GM12874 (cell line): ENCODE measurements at regions not wholly inside any gene's neighbourhood (a gene's known extent, or its start where the extent isn't known, plus 50 kb on each side); places are given as distances from the start of the nearest gene placed in this dataset.

Experiments used
- TF ChIP-seq, protein P1 (sequence below): IDR thresholded peaks from 2 replicates; pipeline ENCODE4 v1.5.1; 2011; ENCODE audit warnings: low read depth, mild to moderate bottlenecking, control low read depth, low read length, moderate library complexity; ENCODE audit not compliant: insufficient read depth

DNA sequence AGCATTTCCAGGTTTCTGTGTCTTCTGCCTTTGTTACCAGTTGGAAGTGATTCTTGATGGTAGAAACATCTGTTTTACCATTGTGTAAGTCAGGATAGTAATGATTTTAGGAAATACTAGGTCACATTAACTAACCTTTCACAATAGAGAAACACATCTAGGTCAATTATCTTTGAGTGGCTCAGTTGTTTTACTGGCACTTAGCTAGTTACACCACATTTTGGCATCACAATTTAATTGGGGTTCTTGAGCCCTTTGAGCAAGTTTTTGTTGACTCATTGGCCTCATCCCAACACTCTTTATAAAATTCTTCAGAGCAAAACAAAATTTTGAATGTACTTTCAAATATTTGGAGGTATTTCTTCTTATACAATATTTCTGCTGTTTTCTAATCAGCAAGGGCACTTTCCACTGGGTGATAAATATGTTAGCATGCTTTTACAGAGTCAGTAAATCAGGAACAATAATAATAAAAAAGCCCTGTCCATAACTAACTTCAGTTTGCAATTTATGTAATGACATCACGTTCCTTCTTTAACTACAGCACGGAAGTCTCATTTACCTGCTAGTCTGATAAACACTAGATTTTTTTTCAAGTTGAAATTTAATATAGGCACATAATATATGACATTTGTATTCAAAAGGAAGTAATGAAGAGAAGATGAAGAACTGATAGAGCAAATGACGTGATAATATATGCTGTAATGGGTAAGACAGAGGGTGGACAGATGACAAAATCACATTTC is 64.8 kb upstream of the GK2 start:
- TF ChIP-seq, protein P1, sequence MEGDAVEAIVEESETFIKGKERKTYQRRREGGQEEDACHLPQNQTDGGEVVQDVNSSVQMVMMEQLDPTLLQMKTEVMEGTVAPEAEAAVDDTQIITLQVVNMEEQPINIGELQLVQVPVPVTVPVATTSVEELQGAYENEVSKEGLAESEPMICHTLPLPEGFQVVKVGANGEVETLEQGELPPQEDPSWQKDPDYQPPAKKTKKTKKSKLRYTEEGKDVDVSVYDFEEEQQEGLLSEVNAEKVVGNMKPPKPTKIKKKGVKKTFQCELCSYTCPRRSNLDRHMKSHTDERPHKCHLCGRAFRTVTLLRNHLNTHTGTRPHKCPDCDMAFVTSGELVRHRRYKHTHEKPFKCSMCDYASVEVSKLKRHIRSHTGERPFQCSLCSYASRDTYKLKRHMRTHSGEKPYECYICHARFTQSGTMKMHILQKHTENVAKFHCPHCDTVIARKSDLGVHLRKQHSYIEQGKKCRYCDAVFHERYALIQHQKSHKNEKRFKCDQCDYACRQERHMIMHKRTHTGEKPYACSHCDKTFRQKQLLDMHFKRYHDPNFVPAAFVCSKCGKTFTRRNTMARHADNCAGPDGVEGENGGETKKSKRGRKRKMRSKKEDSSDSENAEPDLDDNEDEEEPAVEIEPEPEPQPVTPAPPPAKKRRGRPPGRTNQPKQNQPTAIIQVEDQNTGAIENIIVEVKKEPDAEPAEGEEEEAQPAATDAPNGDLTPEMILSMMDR = no peak

DNA sequence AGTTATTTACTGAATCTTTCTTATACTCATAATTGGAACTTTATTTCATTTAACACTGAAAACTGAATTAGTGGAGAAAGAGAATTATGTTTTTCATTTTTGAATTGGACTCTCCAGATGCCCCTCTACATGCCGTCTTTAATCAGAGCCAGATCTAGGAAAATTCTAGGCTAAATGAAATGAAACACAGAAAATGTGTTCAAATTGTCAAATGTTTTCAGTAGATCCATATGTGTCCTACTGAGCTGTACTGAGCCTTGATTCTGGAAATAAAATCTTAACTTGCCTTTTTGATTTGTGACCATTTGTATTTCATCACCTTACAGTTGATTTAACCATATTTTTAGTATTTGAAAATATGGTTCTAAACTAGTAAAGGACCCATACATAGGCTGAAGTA is 64.0 kb upstream of the GK2 start:
- TF ChIP-seq, protein P1 = no peak

GRCh38 chr4:79471309-79471708 is 63.3 kb upstream of the GK2 start:
- TF ChIP-seq, protein P1 = no peak

DNA sequence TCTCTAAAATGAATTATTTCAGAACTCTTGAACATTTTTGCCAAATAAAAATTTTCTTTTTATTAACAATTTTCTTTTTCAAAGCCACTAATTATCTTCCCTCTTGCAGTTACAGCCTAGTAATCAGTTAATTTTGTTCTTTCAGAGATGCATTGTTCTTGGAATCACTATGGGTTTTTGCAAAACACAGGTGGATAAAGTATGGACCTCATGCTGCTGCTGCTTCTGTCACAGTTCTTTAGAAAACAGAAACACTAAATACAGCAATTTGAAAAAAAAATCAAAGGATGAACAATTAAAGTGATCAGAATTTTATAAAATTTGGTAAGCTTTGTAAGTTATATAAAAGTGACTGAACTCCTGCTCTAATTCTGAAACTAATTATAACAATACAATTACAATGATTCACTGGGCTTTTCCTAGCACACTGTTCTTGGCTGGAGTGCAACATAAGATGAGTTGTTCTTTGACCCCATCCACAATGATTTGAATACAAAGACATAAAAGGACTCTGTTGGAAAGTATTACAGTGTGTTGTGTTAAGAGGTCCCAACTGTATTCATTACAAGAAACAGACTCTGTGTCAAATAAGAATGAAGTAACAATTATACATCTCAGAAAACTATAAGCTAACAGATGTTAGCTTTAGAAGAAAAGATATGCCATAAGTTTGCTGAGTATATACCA is 59.4 kb upstream of the GK2 start:
- TF ChIP-seq, protein P1 = no peak

GRCh38 chr4:79466621-79467020 is 58.6 kb upstream of the GK2 start:
- TF ChIP-seq, protein P1 = no peak
